Peyer's patch (tissue), 4 donors: ENCODE measurements at regions not wholly inside any gene's neighbourhood (a gene's known extent, or its start where the extent isn't known, plus 50 kb on each side); places are given as distances from the start of the nearest gene placed in this dataset.

Experiments used
- CTCF ChIP-seq, 6 experiments: fragments of 450-650 bp in 4 of 6; fragments of 200-600 bp in 2 of 6; sonication (generic) in 1 of 6; IDR thresholded peaks; one replicate each; pipeline ENCODE4 v1.5.1; 2017 to 2019; ENCODE audit warnings: antibody characterized with exemption in 6 of 6, mild to moderate bottlenecking in 3 of 6, moderate library complexity in 1 of 6
- POLR2A ChIP-seq, 2 donors: fragments of 450-650 bp; IDR thresholded peaks; one replicate each; pipeline ENCODE4 v1.5.1; 2017; ENCODE audit warnings: antibody characterized with exemption in 2 of 2, mild to moderate bottlenecking in 2 of 2, moderate library complexity in 2 of 2

GRCh38 chr6:170072246-170072645 is 218.6 kb downstream of the DLL1 start:
- TF ChIP-seq CTCF (IDR thresholded peaks at IDR 0.05) (no peak), POLR2A (IDR thresholded peaks at IDR 0.05) (no peak)
